Upper lobe of left lung (tissue), 4 donors: ENCODE measurements at regions not wholly inside any gene's neighbourhood (a gene's known extent, or its start where the extent isn't known, plus 50 kb on each side); places are given as distances from the start of the nearest gene placed in this dataset.

Source experiments
- CTCF ChIP-seq, 6 experiments: fragments of 450-650 bp in 4 of 6; fragments of 200-600 bp in 2 of 6; sonication (generic) in 2 of 6; IDR thresholded peaks; one replicate each; pipeline ENCODE4 v1.5.1; 2016 to 2019; ENCODE audit warnings: antibody characterized with exemption in 6 of 6
- EP300 ChIP-seq, 4 donors: sonication (generic); formaldehyde crosslinking; IDR thresholded peaks; one replicate each; pipeline ENCODE4 v1.5.1; 2017; ENCODE audit warnings: antibody characterized with exemption in 4 of 4, control low read depth in 2 of 4

DNA sequence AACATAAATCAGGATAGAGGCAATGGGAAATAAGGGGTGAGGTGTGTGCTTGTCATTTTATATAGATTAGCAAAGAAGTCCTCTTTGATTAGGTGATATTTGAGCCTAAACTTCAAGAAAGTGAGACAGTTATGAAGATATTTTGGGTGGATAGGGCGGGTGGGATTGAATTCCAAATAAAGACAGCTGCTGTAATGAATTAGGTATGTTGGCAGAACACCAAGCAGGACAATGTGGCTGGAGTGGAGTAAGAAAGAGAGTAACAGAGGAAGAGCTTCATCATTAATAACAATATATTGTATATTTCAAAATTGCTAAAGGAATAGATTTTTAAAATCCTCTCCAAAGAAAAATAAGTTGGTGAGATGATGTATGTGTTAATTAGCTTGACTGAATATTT, 91.0 kb upstream of the CENPE start:
- TF ChIP-seq CTCF (IDR thresholded peaks at IDR 0.05) (no peak), EP300 (IDR thresholded peaks at IDR 0.05) (no peak)
